ENCODE measurements at regions not wholly inside any gene's neighbourhood (a gene's known extent, or its start where the extent isn't known, plus 50 kb on each side); places are given as distances from the start of the nearest gene placed in this dataset.

- H2BK120ac ChIP-seq (replicated peaks; ENCODE audit: low read depth, low read length): no peak overlapping the region
- H3K18ac ChIP-seq (ENCODE audit: extremely low read depth, low read length): no peak overlapping the region
- H3K56ac ChIP-seq (replicated peaks; ENCODE audit: insufficient read length, low read depth, low read length): no peak overlapping the region
- H3K79me2 ChIP-seq (ENCODE audit: control insufficient read depth in 1 of 2, insufficient read depth in 2 of 2, low read length in 2 of 2): no peaks in the 10 kb centered on the region
- DNase-seq (ENCODE audit: low read depth in 1 of 2, low spot score in 2 of 2) (no peak), FAIRE-seq (no peak)
- no peak overlapping the region for H4K5ac ChIP-seq (ENCODE audit: insufficient read length, low read depth, low read length)
- H2BK12ac ChIP-seq (ENCODE audit: low read depth, low read length): no peak overlapping the region
- H4K20me1 ChIP-seq (replicated peaks in 1 of 2; ENCODE audit: control insufficient read depth in 1 of 2, insufficient read depth in 2 of 2, low read length in 2 of 2): no peaks in the 10 kb centered on the region
- no peak overlapping the region for H4K8ac ChIP-seq (ENCODE audit: extremely low read depth, insufficient read depth, low read length)
- peaks cover 0 to 5% (median 0%) of the 10 kb centered on the region in 4 experiments; a peak in 1 of 7 replicates for H3K4me1 ChIP-seq (replicated peaks in 1 of 4; ENCODE audit: control insufficient read depth in 3 of 4, insufficient read depth in 4 of 4, low read length in 3 of 4)
- no peak overlapping the region for H4K91ac ChIP-seq (replicated peaks; ENCODE audit: insufficient read length, low read length)
- no peak overlapping the region for H2AK5ac ChIP-seq (ENCODE audit: low read depth, low read length)
- ChIA-PET CTCF (ENCODE audit: partially characterized antibody) (interaction anchor here (0.6 kb wide), 1 partner anchor 79 kb away, joined by 4 read pairs; no protein-coding TSS in a partner anchor), POLR2A (ENCODE audit: partially characterized antibody) (interaction anchor here (0.6 kb wide), 1 partner anchor 226 kb away, joined by 3 read pairs; no protein-coding TSS in a partner anchor)
- no peaks in the 10 kb centered on the region for H3K36me3 ChIP-seq (ENCODE audit: control insufficient read depth in 2 of 4, insufficient read depth in 4 of 4, low read length in 3 of 4)
- H3K4me3 ChIP-seq (ENCODE audit: extremely low read depth in 1 of 4, insufficient read depth in 2 of 4, low read depth in 3 of 4, low read length in 4 of 4): no peak overlapping the region
- no peak overlapping the region for H3K27ac ChIP-seq (ENCODE audit: low read depth, low read length)
- no peak overlapping the region for H2BK5ac ChIP-seq (ENCODE audit: low read depth, low read length)
- H2BK20ac ChIP-seq (ENCODE audit: low read length): no peak overlapping the region
- no peak overlapping the region for H3K23ac ChIP-seq (ENCODE audit: insufficient read length)
- H3K14ac ChIP-seq (ENCODE audit: insufficient read length): no peak overlapping the region
- H3K4me2 ChIP-seq (ENCODE audit: insufficient read depth in 1 of 2, low read depth in 2 of 2, low read length in 2 of 2): no peak overlapping the region
- H2AFZ ChIP-seq (ENCODE audit: low read length): no peak overlapping the region
- H3K27me3 ChIP-seq (replicated peaks in 1 of 4; ENCODE audit: control insufficient read depth in 3 of 4, extremely low read depth in 1 of 4, insufficient read depth in 3 of 4, low read length in 3 of 4): no peaks in the 10 kb centered on the region
- H3K23me2 ChIP-seq (ENCODE audit: low read depth, low read length): no peaks in the 10 kb centered on the region
- H3K9ac ChIP-seq (replicated peaks in 1 of 4; ENCODE audit: extremely low read depth in 1 of 4, low read depth in 3 of 4, low read length in 3 of 4): no peak overlapping the region
- no peaks in the 10 kb centered on the region for H3K79me1 ChIP-seq (ENCODE audit: low read depth, low read length)
- H2BK15ac ChIP-seq (ENCODE audit: low read length): no peak overlapping the region
- TF ChIP-seq TCF12 (IDR thresholded peaks at IDR 0.05; ENCODE audit: low read depth, low read length): no peak
- no peak for TF ChIP-seq SIN3A (conservative IDR thresholded peaks at IDR 0.05 in 1 of 2, IDR thresholded peaks at IDR 0.05 in 1 of 2; ENCODE audit: low read depth in 1 of 2, low read length in 2 of 2)
- TF ChIP-seq EP300 (IDR thresholded peaks at IDR 0.05; ENCODE audit: borderline replicate concordance in 1 of 2, low read depth in 2 of 2, low read length in 2 of 2): no peak
- no peak for TF ChIP-seq RAD21 (IDR thresholded peaks at IDR 0.05 in 1 of 2, conservative IDR thresholded peaks at IDR 0.05 in 1 of 2; ENCODE audit: low read depth in 2 of 2, low read length in 2 of 2)
- 85% methylated on average over 6 of the region's 6 CpGs; no CpG with 5 or more reads in 1 of the 2 experiments for WGBS, 2 experiments (ENCODE audit: extremely low coverage in 1 of 2, insufficient coverage in 1 of 2, insufficient read length in 1 of 2, insufficient replicate concordance in 2 of 2, low coverage in 1 of 2, low lambda C conversion rate in 2 of 2, missing lambda C conversion rate in 1 of 2)
- H3K4ac ChIP-seq (replicated peaks; ENCODE audit: insufficient read length, low read depth, low read length): no peak overlapping the region
- H3K9me3 ChIP-seq (ENCODE audit: insufficient read depth in 2 of 2, low read depth in 1 of 2, low read length in 1 of 2): no peaks in the 10 kb centered on the region
These were observed 76.9 kb upstream of the CDH6 start for GRCh38 chr5:31116466-31117031.

All from H1 (cell line).